KMS-11 (cell line): ENCODE measurements at regions not wholly inside any gene's neighbourhood (a gene's known extent, or its start where the extent isn't known, plus 50 kb on each side); places are given as distances from the start of the nearest gene placed in this dataset.

Source experiments
- H2AFZ ChIP-seq: fragments of 200-600 bp; sonication (generic); 2 replicates; pipeline ENCODE4 v1.6.1; 2016; ENCODE audit warnings: antibody characterized with exemption, mixed run types, low read depth
- H3K27ac ChIP-seq: fragments of 200-600 bp; sonication (generic); 2 replicates; pipeline ENCODE4 v1.6.1; 2016; ENCODE audit warnings: mild to moderate bottlenecking, mixed run types
- H3K27me3 ChIP-seq: fragments of 200-600 bp; sonication (generic); 2 replicates; pipeline ENCODE4 v1.6.1; 2017; ENCODE audit warnings: mild to moderate bottlenecking, low read depth, mixed run types, moderate library complexity; ENCODE audit not compliant: insufficient read depth
- H3K36me3 ChIP-seq: fragments of 200-600 bp; sonication (generic); 2 replicates; pipeline ENCODE4 v1.6.1; 2017; ENCODE audit warnings: mild to moderate bottlenecking, mixed run types; ENCODE audit not compliant: insufficient read depth
- H3K4me1 ChIP-seq: fragments of 200-600 bp; sonication (generic); 2 replicates; pipeline ENCODE4 v1.6.1; 2016; ENCODE audit warnings: mild to moderate bottlenecking, low read depth, mixed run types; ENCODE audit not compliant: poor library complexity, severe bottlenecking
- H3K4me2 ChIP-seq: fragments of 200-600 bp; sonication (generic); 2 replicates; pipeline ENCODE4 v1.7.0; 2016; ENCODE audit warnings: mild to moderate bottlenecking, mixed run types
- H3K4me3 ChIP-seq: fragments of 200-600 bp; sonication (generic); IDR thresholded peaks from 2 replicates; pipeline ENCODE4 v1.6.1; 2017; ENCODE audit warnings: low read depth, low read length, mixed read lengths; ENCODE audit not compliant: insufficient read depth
- H3K79me2 ChIP-seq: fragments of 200-600 bp; sonication (generic); 2 replicates; pipeline ENCODE4 v1.6.1; 2016; ENCODE audit warnings: low read depth, mixed run types; ENCODE audit not compliant: insufficient read depth
- H3K9ac ChIP-seq: fragments of 200-600 bp; sonication (generic); 2 replicates; pipeline ENCODE4 v1.6.1; 2016; ENCODE audit warnings: mild to moderate bottlenecking, mixed run types
- H4K20me1 ChIP-seq: fragments of 200-600 bp; sonication (generic); 2 replicates; pipeline ENCODE4 v1.6.1; 2016; ENCODE audit warnings: mild to moderate bottlenecking, mixed run types; ENCODE audit not compliant: insufficient read depth
- TF ChIP-seq, protein P1 (sequence below): fragments of 200-600 bp; sonication (generic); conservative IDR thresholded peaks from 2 replicates; pipeline ENCODE4 v1.6.1; 2017; ENCODE audit warnings: low read depth, mild to moderate bottlenecking, antibody characterized with exemption, low read length, moderate library complexity, mixed read lengths

- no peak overlapping the region for H3K9ac ChIP-seq
- peaks cover 7% of the 10 kb centered on the region for H3K4me1 ChIP-seq
- H3K36me3 ChIP-seq: no peaks in the 10 kb centered on the region
- H4K20me1 ChIP-seq: no peaks in the 10 kb centered on the region
- TF ChIP-seq, protein P1, sequence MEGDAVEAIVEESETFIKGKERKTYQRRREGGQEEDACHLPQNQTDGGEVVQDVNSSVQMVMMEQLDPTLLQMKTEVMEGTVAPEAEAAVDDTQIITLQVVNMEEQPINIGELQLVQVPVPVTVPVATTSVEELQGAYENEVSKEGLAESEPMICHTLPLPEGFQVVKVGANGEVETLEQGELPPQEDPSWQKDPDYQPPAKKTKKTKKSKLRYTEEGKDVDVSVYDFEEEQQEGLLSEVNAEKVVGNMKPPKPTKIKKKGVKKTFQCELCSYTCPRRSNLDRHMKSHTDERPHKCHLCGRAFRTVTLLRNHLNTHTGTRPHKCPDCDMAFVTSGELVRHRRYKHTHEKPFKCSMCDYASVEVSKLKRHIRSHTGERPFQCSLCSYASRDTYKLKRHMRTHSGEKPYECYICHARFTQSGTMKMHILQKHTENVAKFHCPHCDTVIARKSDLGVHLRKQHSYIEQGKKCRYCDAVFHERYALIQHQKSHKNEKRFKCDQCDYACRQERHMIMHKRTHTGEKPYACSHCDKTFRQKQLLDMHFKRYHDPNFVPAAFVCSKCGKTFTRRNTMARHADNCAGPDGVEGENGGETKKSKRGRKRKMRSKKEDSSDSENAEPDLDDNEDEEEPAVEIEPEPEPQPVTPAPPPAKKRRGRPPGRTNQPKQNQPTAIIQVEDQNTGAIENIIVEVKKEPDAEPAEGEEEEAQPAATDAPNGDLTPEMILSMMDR: no peak
- no peak overlapping the region for H3K4me2 ChIP-seq
- no peaks in the 10 kb centered on the region for H3K27me3 ChIP-seq
- H2AFZ ChIP-seq: no peak overlapping the region
- H3K27ac ChIP-seq: no peak overlapping the region
- peaks cover 32% of the 10 kb centered on the region; the same call in 1 of the 2 replicates for H3K79me2 ChIP-seq
- no peak overlapping the region for H3K4me3 ChIP-seq
Observed at GRCh38 chr15:47186075-47186474, 531.2 kb upstream of the SEMA6D start.

- Histone ChIP-seq H4K20me1 (no peaks in the 10 kb centered on the region), H3K4me3 (no peak overlapping the region), H3K36me3 (no peaks in the 10 kb centered on the region), H2AFZ (no peak overlapping the region), H3K4me2 (no peak overlapping the region), H3K4me1 (peaks cover 7% of the 10 kb centered on the region), H3K79me2 (peaks cover 32% of the 10 kb centered on the region; the same call in 1 of the 2 replicates), H3K27me3 (no peaks in the 10 kb centered on the region), H3K9ac (no peak overlapping the region), H3K27ac (no peak overlapping the region)
- TF ChIP-seq, protein P1: no peak
Observed at GRCh38 chr15:47188758-47189507, 528.4 kb upstream of the SEMA6D start.

GRCh38 chr15:47194718-47195117 is 522.6 kb upstream of the SEMA6D start:
- Histone ChIP-seq H4K20me1 (no peaks in the 10 kb centered on the region), H3K4me1 (peaks cover 15% of the 10 kb centered on the region), H3K79me2 (peaks cover 8% of the 10 kb centered on the region; the same call in 1 of the 2 replicates), H3K27ac (no peak overlapping the region), H3K9ac (no peak overlapping the region), H3K36me3 (no peaks in the 10 kb centered on the region), H3K4me2 (no peak overlapping the region), H2AFZ (no peak overlapping the region), H3K27me3 (no peaks in the 10 kb centered on the region), H3K4me3 (no peak overlapping the region)
- TF ChIP-seq, protein P1: peak; percentile 36; the same call in 1 of the 2 replicates

DNA sequence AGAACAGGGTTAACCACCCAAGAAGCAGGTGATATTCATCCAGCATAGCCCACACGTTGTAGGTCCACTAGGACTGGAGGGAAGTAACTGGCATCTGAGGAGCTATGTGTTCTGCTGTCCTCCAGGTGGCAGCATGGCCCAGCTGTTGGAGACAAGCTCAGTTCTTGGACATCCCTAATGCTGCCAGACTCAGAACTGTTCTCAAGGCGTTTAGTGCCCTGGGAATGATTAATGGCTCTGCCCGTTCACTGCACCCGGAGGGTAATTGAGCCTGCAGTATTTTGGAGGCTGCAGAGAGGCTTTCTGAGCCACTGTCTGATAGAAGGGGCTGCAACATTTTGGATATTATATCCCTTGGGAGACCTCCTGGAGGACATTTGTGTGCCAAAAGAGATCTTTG is 521.3 kb upstream of the SEMA6D start:
- Histone ChIP-seq H3K4me2 (no peak overlapping the region), H3K27ac (no peak overlapping the region), H2AFZ (no peak overlapping the region), H3K4me1 (peaks cover 15% of the 10 kb centered on the region), H3K9ac (no peak overlapping the region), H4K20me1 (no peaks in the 10 kb centered on the region), H3K4me3 (no peak overlapping the region), H3K36me3 (no peaks in the 10 kb centered on the region), H3K27me3 (no peaks in the 10 kb centered on the region), H3K79me2 (no peaks in the 10 kb centered on the region; the same call in 1 of the 2 replicates)
- TF ChIP-seq, protein P1: peak; percentile 85
